HG02642 (cell line): ENCODE measurements at regions not wholly inside any gene's neighbourhood (a gene's known extent, or its start where the extent isn't known, plus 50 kb on each side); places are given as distances from the start of the nearest gene placed in this dataset.
"Not testable (repeated sequence)": the region's sequence is repeated elsewhere in the genome, so short reads cannot be mapped to it uniquely, and the experiment has no call there.

Experiments
- ATAC-seq: cut with Tn5 transposase; IDR thresholded peaks from one replicate; pipeline ENCODE4 v1.9.1; 2021; ENCODE audit warnings: mild to moderate bottlenecking; ENCODE audit not compliant: unreplicated experiment, poor library complexity

- ATAC-seq: no peak
These were observed 313.3 kb upstream of the SFSWAP start for GRCh38 chr12:131397493-131398181.

GRCh38 chr12:131399000-131399399 is 311.9 kb upstream of the SFSWAP start:
- no peak for ATAC-seq

GRCh38 chr12:131400668-131401294 is 310.1 kb upstream of the SFSWAP start:
- not testable (repeated sequence) for ATAC-seq

GRCh38 chr12:131401907-131402633 is 308.8 kb upstream of the SFSWAP start:
- ATAC-seq: not testable (repeated sequence)

GRCh38 chr12:131402781-131403396 is 308.0 kb upstream of the SFSWAP start:
- no peak for ATAC-seq

GRCh38 chr12:131403676-131404075 is 307.2 kb upstream of the SFSWAP start:
- no peak for ATAC-seq

GRCh38 chr12:131404705-131405104 is 306.2 kb upstream of the SFSWAP start:
- ATAC-seq: no peak

GRCh38 chr12:131407221-131408035 is 303.5 kb upstream of the SFSWAP start:
- no peak for ATAC-seq

GRCh38 chr12:131408036-131408365 is 302.9 kb upstream of the SFSWAP start:
- ATAC-seq: no peak

GRCh38 chr12:131408484-131408883 is 302.4 kb upstream of the SFSWAP start:
- no peak for ATAC-seq

GRCh38 chr12:131409211-131409610 is 301.7 kb upstream of the SFSWAP start:
- no peak for ATAC-seq

- not testable (repeated sequence) for ATAC-seq
These were observed 299.1 kb upstream of the SFSWAP start for GRCh38 chr12:131411827-131412226.

GRCh38 chr12:131413006-131413405 is 297.9 kb upstream of the SFSWAP start:
- ATAC-seq: no peak

- no peak for ATAC-seq
These were observed 297.4 kb upstream of the SFSWAP start for GRCh38 chr12:131413471-131413870.

- ATAC-seq: not testable (repeated sequence)
These were observed 296.6 kb upstream of the SFSWAP start for GRCh38 chr12:131414155-131414922.

GRCh38 chr12:131415781-131416180 is 295.1 kb upstream of the SFSWAP start:
- no peak for ATAC-seq

- ATAC-seq: no peak
These were observed 292.8 kb upstream of the SFSWAP start for GRCh38 chr12:131418121-131418520.

GRCh38 chr12:131418884-131419283 is 292.0 kb upstream of the SFSWAP start:
- no peak for ATAC-seq

GRCh38 chr12:131420867-131421447 is 289.9 kb upstream of the SFSWAP start:
- ATAC-seq: no peak
